GM18870 (cell line): ENCODE measurements at regions not wholly inside any gene's neighbourhood (a gene's known extent, or its start where the extent isn't known, plus 50 kb on each side); places are given as distances from the start of the nearest gene placed in this dataset.
"Not testable (repeated sequence)": the region's sequence is repeated elsewhere in the genome, so short reads cannot be mapped to it uniquely, and the experiment has no call there.

Experiments
- ATAC-seq: cut with Tn5 transposase; IDR thresholded peaks from one replicate; pipeline ENCODE4 v1.9.1; 2021; ENCODE audit warnings: moderate library complexity; ENCODE audit not compliant: unreplicated experiment

GRCh38 chr3:15903164-15903563, 105.4 kb upstream of the ANKRD28 start:
- ATAC-seq: no peak

DNA sequence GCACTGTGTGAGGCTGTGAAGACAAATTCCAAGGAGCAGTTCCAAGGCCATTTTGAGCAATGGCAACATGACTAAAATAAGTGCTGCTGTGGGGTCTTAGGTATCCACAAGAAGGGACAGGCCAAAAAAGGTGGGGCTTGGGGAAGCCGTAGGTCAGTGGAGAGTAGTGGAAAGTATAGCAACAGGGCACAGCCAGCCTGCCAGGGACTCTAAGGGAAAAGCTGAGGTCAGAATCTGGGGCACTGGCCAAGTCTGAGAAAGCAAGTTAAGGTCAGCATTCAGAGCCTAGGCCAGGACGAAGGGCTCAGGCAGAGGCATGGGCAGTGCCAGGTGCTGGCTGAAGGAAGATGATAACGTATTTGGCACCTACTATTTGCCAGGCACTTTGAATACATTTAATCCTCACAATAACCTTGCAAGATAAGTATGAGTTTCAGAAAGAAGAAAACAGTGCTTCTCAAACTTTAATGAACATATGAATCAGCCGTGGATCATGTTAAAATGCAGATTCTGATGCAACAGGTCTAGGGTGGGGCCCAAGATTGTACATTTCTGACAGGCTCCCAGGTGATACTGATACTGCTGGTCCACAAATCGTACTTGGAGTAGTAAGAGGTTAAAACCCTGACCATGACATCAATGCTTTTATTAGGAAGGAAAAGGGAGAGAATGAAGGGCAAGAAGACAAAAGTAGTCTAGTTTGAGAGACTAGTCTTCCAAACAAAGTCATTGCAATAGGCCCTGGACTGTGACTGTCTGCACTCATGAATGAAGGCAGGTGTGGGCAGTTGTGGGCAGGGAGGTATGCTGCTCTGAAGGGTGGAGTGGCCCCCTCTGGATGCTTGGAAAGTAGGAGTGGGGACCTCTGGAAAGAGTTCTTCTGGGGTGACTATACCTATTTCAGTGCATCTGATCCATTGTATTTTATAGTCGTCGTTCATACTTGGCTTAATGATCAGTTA, 106.3 kb upstream of the ANKRD28 start:
- no peak for ATAC-seq

GRCh38 chr3:15905041-15905440, 107.3 kb upstream of the ANKRD28 start:
- no peak for ATAC-seq

GRCh38 chr3:15907403-15907802, 109.6 kb upstream of the ANKRD28 start:
- not testable (repeated sequence) for ATAC-seq

- no peak for ATAC-seq
Observed at GRCh38 chr3:15918988-15919387, 121.2 kb upstream of the ANKRD28 start.

DNA sequence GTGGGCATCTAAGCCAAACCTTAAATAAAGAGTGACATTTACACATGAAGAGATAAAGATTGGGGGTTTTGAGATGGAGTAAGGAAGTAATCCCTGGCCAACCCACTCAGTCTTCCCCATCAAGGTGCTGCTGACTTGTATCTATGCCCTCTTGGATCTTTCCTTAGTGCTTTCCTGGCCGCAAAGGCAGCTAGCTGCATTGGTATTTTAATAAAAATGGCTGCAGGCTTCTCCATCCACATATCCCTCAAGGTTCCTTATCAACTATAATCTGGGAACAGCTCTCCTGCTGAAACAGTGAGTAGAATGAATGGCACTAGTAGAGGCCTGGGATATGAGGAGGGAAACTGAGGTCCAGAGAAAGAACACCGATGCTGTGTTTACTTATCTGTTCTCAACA, 122.2 kb upstream of the ANKRD28 start:
- ATAC-seq: no peak

DNA sequence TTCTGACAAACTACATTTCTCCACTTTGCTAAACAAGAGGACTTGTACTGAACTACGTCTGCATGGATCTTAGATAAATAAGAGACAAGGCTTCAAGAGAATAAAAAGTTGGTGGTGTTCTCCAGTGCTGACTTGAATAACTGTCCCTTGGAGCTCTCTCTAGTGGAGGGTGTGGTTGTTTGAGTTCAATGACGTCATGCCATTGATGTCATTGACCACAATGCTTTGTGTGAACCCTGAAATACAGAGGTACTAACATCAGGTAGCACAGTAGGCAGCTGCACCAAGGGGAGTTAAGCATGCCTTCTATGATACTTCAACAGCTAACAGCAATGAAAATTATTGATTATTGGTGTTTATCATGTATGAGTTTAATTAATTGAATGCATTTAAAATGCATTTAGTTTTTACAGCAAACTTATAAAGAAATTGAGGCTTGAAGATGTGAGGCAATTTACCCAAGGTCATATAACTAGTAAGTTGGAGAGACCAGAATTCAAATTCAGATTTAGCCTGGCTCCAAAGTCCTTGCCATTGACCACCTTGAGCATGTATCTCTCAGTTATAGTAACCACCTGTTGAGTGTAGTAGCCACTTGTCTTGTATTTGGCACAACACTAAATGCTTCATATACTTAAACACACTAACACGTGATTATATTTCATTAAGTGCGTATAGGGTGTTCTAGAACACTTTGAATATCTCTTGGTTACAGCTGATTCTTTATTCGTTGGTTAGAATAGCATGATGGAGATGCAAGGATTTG, 126.0 kb upstream of the ANKRD28 start:
- no peak for ATAC-seq

- ATAC-seq: no peak
Observed at GRCh38 chr3:15924914-15925313, 127.1 kb upstream of the ANKRD28 start.

DNA sequence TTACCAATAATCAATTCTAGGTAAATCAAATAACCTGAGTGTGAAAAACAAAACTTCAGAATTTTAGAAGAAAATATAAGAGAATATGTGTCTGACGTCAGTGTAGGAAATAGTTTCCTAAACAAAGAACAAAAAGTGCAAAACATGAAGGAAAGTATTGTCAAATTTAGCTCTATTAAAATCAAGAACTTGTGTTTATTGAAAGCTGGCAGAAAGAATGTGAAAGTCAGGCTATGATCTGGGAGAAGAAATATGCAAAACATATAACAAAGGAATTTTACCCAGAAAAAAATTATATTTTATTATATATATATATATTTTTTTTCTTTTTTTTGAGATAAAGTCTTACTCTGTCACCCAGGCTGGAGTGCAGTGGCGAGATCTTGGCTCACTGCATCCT, 129.1 kb upstream of the ANKRD28 start:
- no peak for ATAC-seq

- no peak for ATAC-seq
Observed at GRCh38 chr3:15927969-15928368, 130.2 kb upstream of the ANKRD28 start.

DNA sequence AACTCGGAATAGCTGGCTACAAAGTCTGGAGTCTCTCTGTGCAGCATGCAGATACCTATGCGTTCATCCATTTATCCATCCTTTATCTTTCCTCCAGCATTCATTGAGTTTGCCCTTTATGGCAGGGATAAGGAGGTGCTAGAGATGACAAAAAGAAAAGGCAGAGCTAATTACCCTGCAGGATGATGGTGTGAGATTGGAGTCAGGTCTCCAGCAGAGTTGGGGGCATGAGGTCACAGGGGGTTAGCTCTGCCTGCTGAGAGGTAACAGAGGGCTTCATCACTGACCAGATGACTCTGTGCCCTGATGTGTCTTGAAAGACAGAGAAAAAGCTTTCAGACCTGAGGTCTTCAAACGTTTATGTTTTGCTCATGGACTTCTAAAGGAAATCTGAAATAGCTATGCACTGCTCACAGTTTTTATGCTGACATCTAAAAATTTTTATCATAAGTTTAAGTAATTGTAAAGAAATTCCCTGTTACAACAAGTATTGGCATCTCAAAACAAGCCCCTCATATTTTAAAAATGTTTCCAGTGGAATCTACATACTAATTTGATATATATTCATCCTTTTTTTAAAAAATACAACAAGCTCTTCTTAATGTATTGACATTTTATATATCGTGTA, 132.3 kb upstream of the ANKRD28 start:
- no peak for ATAC-seq

DNA sequence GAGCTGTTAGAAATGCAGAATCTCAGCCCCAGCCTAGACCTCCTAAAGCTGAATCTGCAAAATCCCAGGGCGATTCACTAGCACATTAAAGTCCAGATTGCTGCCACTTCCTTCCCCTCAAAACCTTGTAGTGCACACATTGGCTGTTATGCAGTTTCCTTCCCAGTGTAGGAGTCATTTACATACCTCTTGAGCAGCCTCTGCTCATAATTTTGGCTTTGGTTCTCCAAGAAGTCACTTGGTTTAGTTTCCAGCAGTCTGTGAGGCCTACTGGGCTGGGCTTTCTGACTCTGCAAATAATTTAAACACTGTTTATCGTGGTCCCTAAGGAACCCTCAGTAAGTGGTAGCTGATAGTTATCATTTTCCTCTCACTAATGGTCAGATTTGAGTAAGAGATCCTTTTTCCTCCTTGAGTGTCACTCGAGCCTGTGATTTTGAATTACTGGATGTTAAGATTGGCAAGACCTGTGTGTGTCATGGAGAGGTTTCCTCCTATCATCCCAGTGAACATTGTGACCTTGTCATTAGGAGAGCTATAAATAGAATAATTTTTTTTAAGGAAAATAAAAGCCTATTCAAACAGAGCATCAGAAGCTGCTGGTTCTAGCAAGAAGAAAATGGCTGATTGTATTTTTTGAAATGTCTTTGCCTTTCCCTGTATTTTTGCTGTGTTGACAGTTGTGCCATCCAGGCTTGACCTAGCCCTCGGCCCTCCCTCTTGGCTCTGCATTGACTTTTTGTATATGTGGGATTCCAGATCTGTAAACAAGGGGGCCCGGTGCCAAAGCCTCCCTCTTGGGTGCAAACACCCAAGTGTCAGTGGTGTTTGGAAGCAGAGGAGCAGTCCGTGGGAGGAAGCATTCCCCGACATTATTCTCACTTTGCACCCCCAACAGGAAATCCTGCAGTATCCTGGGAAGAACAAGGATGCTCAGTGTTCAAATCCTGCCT, 134.8 kb upstream of the ANKRD28 start:
- ATAC-seq: no peak

DNA sequence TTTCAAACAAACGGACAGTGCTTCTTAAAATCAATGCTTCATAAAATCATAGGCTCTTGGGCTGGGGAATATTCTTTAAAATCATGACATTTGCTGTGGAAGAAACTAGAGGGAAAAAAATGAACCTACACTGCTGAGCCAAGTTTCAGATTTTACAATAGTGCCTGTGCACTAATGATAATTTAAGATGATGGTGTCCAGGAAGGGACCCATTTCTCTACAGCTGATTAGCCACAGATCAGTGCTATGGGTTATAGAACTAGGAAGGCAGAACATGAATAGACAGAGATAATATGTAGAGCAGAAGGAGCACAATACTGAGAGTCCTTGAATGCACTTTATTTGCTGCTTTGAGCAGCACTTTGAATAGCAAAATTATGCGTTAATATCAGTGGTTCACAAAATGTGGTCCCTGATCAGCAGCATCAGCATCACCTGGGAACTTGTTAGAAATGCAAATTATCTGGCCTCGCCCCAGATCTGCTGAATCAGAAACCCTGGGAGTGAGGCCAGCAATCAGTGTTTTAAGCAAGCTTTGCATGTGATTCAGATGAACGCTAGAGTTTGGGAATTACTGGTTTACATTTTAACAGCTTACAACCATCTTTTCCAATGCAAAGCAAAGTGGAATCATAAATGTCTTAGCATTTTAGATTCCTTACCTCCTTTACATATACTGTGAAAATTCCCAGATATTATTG, 135.8 kb upstream of the ANKRD28 start:
- no peak for ATAC-seq

DNA sequence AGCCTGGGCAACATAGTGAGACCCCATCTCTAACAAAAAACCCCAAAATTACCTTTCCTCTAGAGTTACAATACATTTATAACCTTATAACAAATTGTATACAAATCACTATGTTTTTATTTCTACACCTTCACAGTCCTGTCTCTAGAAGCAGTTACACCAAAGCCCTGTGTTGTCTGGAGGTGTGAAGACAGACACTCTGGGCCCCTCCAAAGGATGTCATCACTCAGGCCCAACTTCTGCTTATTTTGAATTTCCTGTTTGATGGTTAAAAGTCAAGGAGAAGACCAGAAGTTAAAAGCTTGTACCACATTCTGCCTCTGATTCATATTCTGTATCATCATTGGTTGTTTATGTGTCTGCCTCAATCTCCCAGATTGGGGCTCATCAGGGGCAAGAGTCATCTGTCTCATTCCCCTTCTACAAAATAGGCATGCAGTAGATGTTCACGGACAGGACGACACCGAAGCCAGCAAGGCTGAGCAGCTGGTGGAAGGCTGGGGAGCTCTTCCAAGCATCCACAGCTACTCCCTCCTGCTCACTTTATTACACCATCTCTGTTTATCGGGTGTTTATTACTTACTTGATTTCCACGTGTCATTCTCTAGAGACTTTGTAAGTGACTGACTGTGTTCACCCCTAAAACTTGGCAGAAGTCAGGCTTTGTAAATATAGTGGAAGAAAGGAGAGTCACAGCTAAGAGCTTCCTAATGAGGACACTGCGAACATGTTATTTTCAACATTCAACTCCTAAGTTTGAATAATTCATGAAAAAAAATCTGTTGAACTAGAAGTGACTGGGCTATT, 136.8 kb upstream of the ANKRD28 start:
- ATAC-seq: no peak

- ATAC-seq: no peak
Observed at GRCh38 chr3:15936312-15936711, 138.5 kb upstream of the ANKRD28 start.

DNA sequence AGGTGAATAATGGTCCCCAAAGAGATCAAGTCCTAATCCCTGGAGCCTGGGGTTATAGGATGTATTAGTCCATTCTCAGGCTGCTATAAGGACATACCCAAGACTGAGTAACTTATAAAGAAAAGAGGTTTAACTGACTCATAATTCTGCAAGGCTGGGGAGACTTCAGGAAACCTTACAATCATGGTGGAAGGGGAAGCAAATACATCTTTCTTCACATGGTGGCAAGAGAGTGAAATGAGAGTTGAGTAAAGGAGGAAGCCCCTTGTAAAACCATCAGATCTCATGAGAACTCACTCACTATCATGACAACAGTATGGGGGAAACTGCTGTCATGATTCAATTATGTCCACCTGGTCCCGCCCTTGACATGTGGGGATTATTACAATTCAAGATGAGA, 142.9 kb upstream of the ANKRD28 start:
- no peak for ATAC-seq

DNA sequence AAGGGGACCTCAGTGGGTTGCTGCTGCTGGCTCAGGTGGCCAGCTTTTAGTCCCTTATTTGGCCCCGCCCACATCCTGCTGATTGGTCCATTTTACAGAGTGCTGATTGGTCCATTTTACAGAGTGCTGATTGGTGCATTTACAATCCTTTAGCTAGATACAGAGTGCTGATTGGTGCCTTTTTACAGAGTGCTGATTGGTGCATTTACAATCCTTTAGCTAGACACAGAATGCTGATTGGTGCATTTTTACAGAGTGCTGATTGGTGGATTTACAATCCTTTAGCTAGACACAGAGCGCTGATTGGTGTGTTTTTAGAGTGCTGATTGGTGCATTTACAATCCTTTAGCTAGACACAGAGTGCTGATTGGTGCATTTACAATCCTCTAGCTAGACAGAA, 143.7 kb upstream of the ANKRD28 start:
- not testable (repeated sequence) for ATAC-seq

DNA sequence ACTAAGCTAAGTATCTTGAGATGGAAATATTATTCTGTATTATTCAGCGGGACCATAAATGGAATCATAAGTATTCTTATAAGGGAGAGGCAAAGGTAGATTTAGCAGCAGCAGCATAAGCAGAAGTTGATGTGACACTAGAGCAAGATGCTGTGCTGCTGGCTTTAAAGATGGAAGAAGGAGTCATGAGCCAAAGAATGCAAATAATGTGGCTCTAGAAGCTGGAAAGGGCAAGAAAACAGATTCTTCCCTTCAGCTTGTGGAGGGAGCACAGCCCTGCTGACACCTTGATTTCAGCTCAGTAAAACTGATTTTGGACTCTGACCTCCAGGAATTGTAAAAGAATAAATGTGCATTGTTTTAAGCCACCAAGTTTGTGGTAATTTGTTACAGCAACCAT, 144.2 kb upstream of the ANKRD28 start:
- ATAC-seq: no peak

DNA sequence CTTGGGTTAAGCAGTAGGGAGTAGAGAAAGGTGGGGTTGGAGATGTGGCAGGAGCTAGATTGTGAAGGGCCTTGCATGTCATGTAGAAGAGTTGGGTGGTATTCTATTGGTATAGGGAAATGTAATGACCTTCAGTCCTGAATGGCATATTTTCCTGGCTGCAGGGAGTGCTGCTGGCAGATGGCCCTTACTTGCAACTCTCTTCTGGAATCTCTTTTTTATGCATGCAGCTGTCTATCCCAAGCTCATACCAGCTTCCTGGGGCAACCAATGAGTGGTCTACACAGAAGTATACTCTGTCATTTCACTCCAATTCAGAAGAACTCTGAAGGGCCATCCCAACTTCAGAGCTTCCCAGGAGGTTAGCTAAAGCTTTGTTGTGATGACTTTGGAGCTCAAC, 144.7 kb upstream of the ANKRD28 start:
- no peak for ATAC-seq
